Fibroblast of mammary gland (primary cell): ENCODE measurements at regions not wholly inside any gene's neighbourhood (a gene's known extent, or its start where the extent isn't known, plus 50 kb on each side); places are given as distances from the start of the nearest gene placed in this dataset.

Experiments used
- DNase-seq: peaks from one replicate; pipeline ENCODE4 v3.0.0-alpha.2; 2010; ENCODE audit warnings: low read depth
- H3K4me3 ChIP-seq: 2 replicates; pipeline ENCODE4 v1.5.1; 2011; ENCODE audit warnings: low read depth, mild to moderate bottlenecking, low read length, moderate library complexity; ENCODE audit not compliant: control insufficient read depth
- CTCF ChIP-seq: conservative IDR thresholded peaks from 2 replicates; pipeline ENCODE4 v1.5.1; 2011; ENCODE audit warnings: low read depth, low read length, inconsistent platforms; ENCODE audit not compliant: control insufficient read depth, insufficient read depth

- no peak for DNase-seq
- TF ChIP-seq CTCF = no peak
- no peak overlapping the region for H3K4me3 ChIP-seq
These were observed 216.5 kb upstream of the RREB1 start for GRCh38 chr6:6891125-6891721.

GRCh38 chr6:6891949-6892461 is 215.8 kb upstream of the RREB1 start:
- H3K4me3 ChIP-seq = no peak overlapping the region
- TF ChIP-seq CTCF = no peak
- peak; percentile 31 for DNase-seq

DNA sequence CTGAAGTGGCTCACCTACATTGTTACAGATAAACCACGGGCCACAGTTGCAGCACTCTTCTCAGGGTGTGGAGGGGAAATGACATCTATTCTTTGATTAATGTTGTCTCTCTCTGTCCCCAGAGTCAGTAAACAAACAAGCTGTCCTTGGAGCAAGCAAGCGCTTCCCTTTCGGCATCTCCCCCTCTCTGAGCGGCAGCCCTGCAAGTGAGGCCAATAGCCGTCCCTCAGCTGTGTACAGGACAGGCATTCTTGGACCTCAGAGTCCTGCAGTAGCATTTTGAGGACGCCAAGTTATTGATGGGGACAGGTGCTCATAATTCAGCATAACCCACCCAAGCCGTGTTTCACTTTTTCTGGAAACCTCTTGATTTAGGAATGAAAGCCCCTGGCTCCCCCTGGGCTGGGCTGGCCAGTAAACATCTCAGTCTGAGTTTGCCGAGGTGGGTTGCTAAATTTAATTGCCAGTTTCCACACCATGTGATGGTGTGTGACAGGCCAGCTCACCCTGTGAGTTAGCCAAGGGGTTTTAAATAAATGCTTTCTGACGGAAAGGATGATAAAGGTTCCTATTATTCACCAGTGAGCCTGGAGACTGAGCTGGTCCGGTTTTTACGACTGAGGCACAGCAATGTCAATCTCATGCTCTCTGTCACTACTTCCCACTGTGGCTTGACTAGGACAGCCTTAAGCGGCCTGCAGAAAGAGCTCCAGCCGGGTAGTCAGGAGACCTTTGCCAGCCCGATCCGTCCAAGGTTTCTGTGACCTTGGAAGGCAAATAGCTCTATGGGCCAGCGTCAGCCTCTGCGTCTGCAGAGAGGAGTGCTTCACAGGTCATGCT is 214.8 kb upstream of the RREB1 start:
- no peak for TF ChIP-seq CTCF
- no peak for DNase-seq
- H3K4me3 ChIP-seq = no peak overlapping the region

DNA sequence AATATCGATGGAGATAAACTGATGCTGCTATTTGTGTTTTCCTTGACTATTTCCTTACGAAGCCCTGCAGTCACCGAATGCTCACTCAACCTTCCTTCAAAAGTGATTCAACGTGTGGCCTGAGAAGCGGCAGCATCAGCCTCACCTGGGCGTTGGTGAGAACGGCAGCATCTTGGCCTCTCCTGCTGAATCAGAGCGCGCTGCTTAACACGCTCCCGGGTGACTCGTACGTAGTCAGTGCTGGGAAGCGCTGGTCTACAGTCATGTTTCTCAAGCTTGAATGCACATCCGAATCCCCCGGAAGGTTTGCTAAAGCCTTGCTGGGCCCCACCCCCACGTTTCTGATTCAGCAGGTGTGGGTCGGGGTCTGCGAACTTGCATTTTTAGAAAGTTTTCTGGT is 214.1 kb upstream of the RREB1 start:
- peak; percentile 50 for DNase-seq
- H3K4me3 ChIP-seq = no peak overlapping the region
- no peak for TF ChIP-seq CTCF

DNA sequence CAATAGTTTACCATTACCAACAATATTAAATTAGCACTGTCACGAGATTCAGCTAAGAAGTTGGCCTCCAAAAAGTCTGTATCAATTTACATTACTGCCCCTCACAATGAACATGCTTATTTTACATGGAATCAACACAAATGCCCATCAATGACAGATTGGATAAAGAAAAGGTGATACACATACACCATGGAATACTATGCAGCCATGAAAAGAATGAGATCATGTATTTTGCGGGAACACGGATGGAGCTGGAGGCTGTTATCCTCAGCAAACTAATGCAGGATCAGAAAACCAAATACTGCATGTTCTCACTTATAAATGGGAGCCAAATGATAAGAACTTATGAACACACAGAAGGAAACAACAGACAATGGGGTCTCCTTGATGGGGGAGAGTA is 211.8 kb upstream of the RREB1 start:
- no peak for TF ChIP-seq CTCF
- no peak overlapping the region for H3K4me3 ChIP-seq
- DNase-seq = no peak

GRCh38 chr6:6897140-6897539 is 210.6 kb upstream of the RREB1 start:
- no peak overlapping the region for H3K4me3 ChIP-seq
- no peak for DNase-seq
- TF ChIP-seq CTCF = no peak
